Activated naive CD8-positive, alpha-beta T cell treated with anti-CD3 and anti-CD28 coated beads, Interleukin-2, amount 50 U/mL, for 24 hours (primary cell): ENCODE measurements at regions not wholly inside any gene's neighbourhood (a gene's known extent, or its start where the extent isn't known, plus 50 kb on each side); places are given as distances from the start of the nearest gene placed in this dataset.
"Not testable (repeated sequence)": the region's sequence is repeated elsewhere in the genome, so short reads cannot be mapped to it uniquely, and the experiment has no call there.

ENCODE experiments used
- ATAC-seq: fragments of 150-1000 bp; cut with Tn5 transposase; one replicate; pipeline ENCODE4 v1.10.0; 2021
- DNase-seq: peaks from one replicate; pipeline ENCODE4 v3.0.0; 2021
- H3K27ac Mint-ChIP-seq: one replicate; pipeline ENCODE4 v1.8.0; 2021; ENCODE audit warnings: mild to moderate bottlenecking, mixed read lengths
- H3K27me3 Mint-ChIP-seq: one replicate; pipeline ENCODE4 v1.8.0; 2021; ENCODE audit warnings: mixed read lengths
- H3K36me3 Mint-ChIP-seq: one replicate; pipeline ENCODE4 v1.8.0; 2021; ENCODE audit warnings: low read depth, mixed read lengths
- H3K4me1 Mint-ChIP-seq: one replicate; pipeline ENCODE4 v1.8.0; 2021; ENCODE audit warnings: mixed read lengths
- H3K4me3 Mint-ChIP-seq: one replicate; pipeline ENCODE4 v1.8.0; 2021; ENCODE audit warnings: mild to moderate bottlenecking, moderate library complexity, mixed read lengths
- H3K9me3 Mint-ChIP-seq: one replicate; pipeline ENCODE4 v1.8.0; 2021; ENCODE audit warnings: mixed read lengths

- H3K27me3 Mint-ChIP-seq, result no peaks in the 10 kb centered on the region
- H3K36me3 Mint-ChIP-seq, result no peaks in the 10 kb centered on the region
- peaks cover 4% of the 10 kb centered on the region for H3K9me3 Mint-ChIP-seq
- ATAC-seq (no peak), DNase-seq (no peak)
- H3K4me1 Mint-ChIP-seq, result peaks cover 10% of the 10 kb centered on the region
- H3K27ac Mint-ChIP-seq, result no peak overlapping the region
- no peak overlapping the region for H3K4me3 Mint-ChIP-seq
Observed at GRCh38 chr10:43851030-43851429, 202.3 kb upstream of the ZNF32 start.

DNA sequence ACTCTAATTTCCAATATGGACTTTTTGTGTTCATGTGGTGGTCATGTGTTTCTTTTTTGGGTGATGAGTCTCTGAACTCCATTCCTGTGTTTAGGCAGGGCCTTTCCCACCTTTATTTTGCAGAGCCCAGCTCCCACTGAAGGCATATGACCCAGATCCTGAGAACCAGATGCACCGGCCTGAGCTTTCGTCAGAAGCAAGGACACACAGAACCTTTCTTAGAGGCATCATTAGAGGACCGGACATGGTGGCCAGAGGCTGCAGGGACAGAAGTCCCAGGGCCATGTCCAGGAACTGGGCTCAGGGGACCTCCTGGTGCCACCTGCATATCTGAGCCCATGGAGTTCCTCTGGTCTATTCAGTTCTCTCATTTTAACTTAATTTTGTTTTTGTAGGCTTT, 200.9 kb upstream of the ZNF32 start:
- H3K27ac Mint-ChIP-seq, result no peak overlapping the region

GRCh38 chr10:43846968-43847367, 198.3 kb upstream of the ZNF32 start:
- peaks cover 4% of the 10 kb centered on the region for H3K9me3 Mint-ChIP-seq
- DNase-seq (no peak), ATAC-seq (no peak)
- no peak overlapping the region for H3K4me3 Mint-ChIP-seq
- no peaks in the 10 kb centered on the region for H3K27me3 Mint-ChIP-seq
- no peaks in the 10 kb centered on the region for H3K36me3 Mint-ChIP-seq
- H3K27ac Mint-ChIP-seq, result no peak overlapping the region
- H3K4me1 Mint-ChIP-seq, result peaks cover 19% of the 10 kb centered on the region

More for the DNA sequence above, 200.9 kb upstream of the ZNF32 start:
- Mint-ChIP-seq H3K36me3 (no peaks in the 10 kb centered on the region), H3K9me3 (peaks cover 4% of the 10 kb centered on the region), H3K27me3 (no peaks in the 10 kb centered on the region), H3K4me1 (peaks cover 17% of the 10 kb centered on the region), H3K4me3 (no peak overlapping the region)
- ATAC-seq (no peak), DNase-seq (no peak)

DNA sequence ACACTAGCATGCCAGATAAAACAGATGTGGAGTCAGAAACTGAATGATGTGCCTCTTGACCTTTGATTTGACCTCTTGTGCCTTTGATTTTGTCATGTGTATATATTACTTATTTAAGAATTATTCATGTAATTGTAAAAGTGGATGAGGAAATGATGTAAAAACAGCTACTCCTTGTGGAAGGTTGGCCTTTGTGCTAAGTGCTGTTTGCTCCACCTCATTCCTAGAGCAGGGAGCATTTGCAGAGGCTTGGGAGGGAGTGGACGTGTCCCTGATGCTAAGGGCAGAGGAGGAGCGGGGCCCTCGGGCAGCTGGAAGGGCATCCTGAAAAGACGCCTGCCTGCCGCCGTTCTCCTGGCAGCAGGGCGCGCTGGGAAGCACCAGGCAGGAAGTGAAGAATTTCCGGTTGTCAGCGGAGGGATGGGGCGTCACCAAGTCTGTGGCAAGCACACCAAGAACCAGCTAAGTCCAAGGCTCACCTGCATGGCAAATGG, 197.6 kb upstream of the ZNF32 start:
- no peak for ATAC-seq
- Mint-ChIP-seq H3K27ac (peak overlapping the region; percentile 89), H3K4me3 (peak overlapping the region; percentile 56), H3K9me3 (peaks cover 4% of the 10 kb centered on the region), H3K4me1 (peaks cover 19% of the 10 kb centered on the region), H3K27me3 (no peaks in the 10 kb centered on the region), H3K36me3 (no peaks in the 10 kb centered on the region)
- DNase-seq, result peak; percentile 41

GRCh38 chr10:43845121-43845520, 196.4 kb upstream of the ZNF32 start:
- no peak for ATAC-seq
- peaks cover 4% of the 10 kb centered on the region for H3K9me3 Mint-ChIP-seq
- H3K4me1 Mint-ChIP-seq, result peaks cover 19% of the 10 kb centered on the region
- DNase-seq, result no peak
- H3K27ac Mint-ChIP-seq, result no peak overlapping the region
- H3K4me3 Mint-ChIP-seq, result no peak overlapping the region
- H3K27me3 Mint-ChIP-seq, result no peaks in the 10 kb centered on the region
- no peaks in the 10 kb centered on the region for H3K36me3 Mint-ChIP-seq

GRCh38 chr10:43844221-43844620, 195.5 kb upstream of the ZNF32 start:
- H3K27ac Mint-ChIP-seq, result no peak overlapping the region
- H3K4me3 Mint-ChIP-seq, result no peak overlapping the region
- H3K36me3 Mint-ChIP-seq, result no peaks in the 10 kb centered on the region
- ATAC-seq (no peak), DNase-seq (no peak)
- H3K4me1 Mint-ChIP-seq, result peaks cover 19% of the 10 kb centered on the region
- no peaks in the 10 kb centered on the region for H3K27me3 Mint-ChIP-seq
- peaks cover 4% of the 10 kb centered on the region for H3K9me3 Mint-ChIP-seq

- DNase-seq (no peak), ATAC-seq (peak; percentile 35)
- H3K4me3 Mint-ChIP-seq, result no peak overlapping the region
- H3K27me3 Mint-ChIP-seq, result no peaks in the 10 kb centered on the region
- H3K4me1 Mint-ChIP-seq, result peaks cover 19% of the 10 kb centered on the region
- peaks cover 4% of the 10 kb centered on the region for H3K9me3 Mint-ChIP-seq
- H3K36me3 Mint-ChIP-seq, result no peaks in the 10 kb centered on the region
- no peak overlapping the region for H3K27ac Mint-ChIP-seq
Observed at GRCh38 chr10:43843321-43844101, 194.8 kb upstream of the ZNF32 start.

- Mint-ChIP-seq H3K36me3 (no peaks in the 10 kb centered on the region), H3K9me3 (no peaks in the 10 kb centered on the region)
Observed at GRCh38 chr10:43842496-43842895, 193.8 kb upstream of the ZNF32 start.

DNA sequence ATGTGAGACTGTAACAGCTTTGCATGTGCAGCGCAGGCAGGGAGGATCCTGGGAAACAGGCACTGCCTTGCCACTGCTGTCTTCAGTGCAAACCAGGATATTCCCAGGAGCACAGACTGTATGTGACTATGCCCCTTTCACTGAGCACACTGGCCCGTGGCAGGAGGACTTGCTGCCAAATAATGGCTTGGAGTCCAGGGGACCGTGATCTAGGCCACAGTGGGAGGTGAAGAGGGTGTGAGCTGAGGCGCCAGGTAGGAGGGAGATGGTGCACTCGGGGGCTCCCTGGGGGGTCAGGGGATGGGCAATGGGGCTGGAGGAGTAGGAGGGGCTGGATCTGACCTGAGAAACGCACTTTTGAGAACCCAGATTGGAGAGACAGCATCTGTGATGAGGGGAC, 193.4 kb upstream of the ZNF32 start:
- H3K36me3 Mint-ChIP-seq, result no peaks in the 10 kb centered on the region
- no peak overlapping the region for H3K4me3 Mint-ChIP-seq
- no peak overlapping the region for H3K27ac Mint-ChIP-seq
- H3K4me1 Mint-ChIP-seq, result peaks cover 19% of the 10 kb centered on the region
- no peak for ATAC-seq
- no peaks in the 10 kb centered on the region for H3K27me3 Mint-ChIP-seq
- no peak for DNase-seq
- no peaks in the 10 kb centered on the region for H3K9me3 Mint-ChIP-seq

More at GRCh38 chr10:43842496-43842895, 193.8 kb upstream of the ZNF32 start:
- no peak for ATAC-seq
- Mint-ChIP-seq H3K27ac (no peak overlapping the region), H3K4me1 (peaks cover 19% of the 10 kb centered on the region), H3K27me3 (no peaks in the 10 kb centered on the region), H3K4me3 (no peak overlapping the region)
- DNase-seq, result no peak

- no peak overlapping the region for H3K4me3 Mint-ChIP-seq
- no peaks in the 10 kb centered on the region for H3K36me3 Mint-ChIP-seq
- H3K27ac Mint-ChIP-seq, result no peak overlapping the region
Observed at GRCh38 chr10:43839973-43840372, 191.3 kb upstream of the ZNF32 start.

GRCh38 chr10:43834751-43835150, 186.1 kb upstream of the ZNF32 start:
- H3K4me3 Mint-ChIP-seq, H3K27ac Mint-ChIP-seq, H3K36me3 Mint-ChIP-seq, H3K4me1 Mint-ChIP-seq, H3K27me3 Mint-ChIP-seq, ATAC-seq, DNase-seq: not testable (repeated sequence)
- H3K9me3 Mint-ChIP-seq, result peaks cover 22% of the 10 kb centered on the region

More at GRCh38 chr10:43839973-43840372, 191.3 kb upstream of the ZNF32 start:
- peaks cover 4% of the 10 kb centered on the region for H3K9me3 Mint-ChIP-seq
- H3K27me3 Mint-ChIP-seq, result no peaks in the 10 kb centered on the region
- DNase-seq, result no peak
- H3K4me1 Mint-ChIP-seq, result peaks cover 6% of the 10 kb centered on the region
- ATAC-seq, result no peak

DNA sequence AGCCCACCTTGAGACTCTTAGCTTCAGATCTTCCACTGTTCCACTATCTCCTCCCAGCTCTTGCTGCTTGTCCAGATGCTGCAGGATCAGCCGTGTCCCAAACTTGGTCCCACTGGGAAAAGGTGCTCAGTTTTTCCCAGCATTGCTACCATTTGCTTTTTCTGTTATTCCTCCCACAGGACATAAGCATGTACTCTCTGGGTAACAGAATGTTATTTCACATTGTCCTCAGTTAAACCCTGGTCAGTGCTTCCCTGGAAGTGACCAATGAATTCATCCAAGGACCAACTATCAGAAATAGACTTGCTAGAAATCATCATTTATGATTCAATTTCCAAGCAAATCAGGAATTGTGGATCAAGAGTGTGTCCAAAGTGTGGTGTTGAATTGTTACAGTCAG, 179.2 kb upstream of the ZNF32 start:
- H3K36me3 Mint-ChIP-seq, result peaks cover 2% of the 10 kb centered on the region
- ATAC-seq (no peak), DNase-seq (no peak)
- no peaks in the 10 kb centered on the region for H3K27me3 Mint-ChIP-seq
- H3K27ac Mint-ChIP-seq, result no peak overlapping the region
- no peak overlapping the region for H3K4me3 Mint-ChIP-seq
- peaks cover 12% of the 10 kb centered on the region for H3K9me3 Mint-ChIP-seq
- peaks cover 8% of the 10 kb centered on the region for H3K4me1 Mint-ChIP-seq

DNA sequence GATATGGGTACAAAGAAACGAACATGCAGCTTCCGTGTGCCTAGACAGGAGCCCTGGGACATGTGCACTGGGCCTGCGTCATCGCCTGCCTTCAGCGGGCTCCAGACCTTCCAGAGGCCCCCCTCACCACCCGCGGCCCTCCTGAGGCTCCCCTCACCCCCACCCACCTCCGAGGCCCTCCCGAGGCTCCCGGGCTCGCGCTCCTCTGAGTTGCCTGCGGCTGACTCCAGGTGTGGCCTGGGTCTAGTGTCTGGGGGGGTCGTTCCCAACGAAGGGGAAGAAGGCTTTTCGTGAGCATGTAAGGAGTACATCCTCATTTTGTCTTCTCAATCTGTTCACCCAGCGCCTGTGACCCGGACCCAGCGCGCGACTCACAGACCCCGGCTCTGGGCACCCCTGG, 177.3 kb upstream of the ZNF32 start:
- Mint-ChIP-seq H3K27ac (no peak overlapping the region), H3K9me3 (peaks cover 8% of the 10 kb centered on the region), H3K36me3 (no peaks in the 10 kb centered on the region), H3K4me1 (peaks cover 18% of the 10 kb centered on the region), H3K4me3 (no peak overlapping the region), H3K27me3 (no peaks in the 10 kb centered on the region)
- no peak for DNase-seq
- no peak for ATAC-seq

DNA sequence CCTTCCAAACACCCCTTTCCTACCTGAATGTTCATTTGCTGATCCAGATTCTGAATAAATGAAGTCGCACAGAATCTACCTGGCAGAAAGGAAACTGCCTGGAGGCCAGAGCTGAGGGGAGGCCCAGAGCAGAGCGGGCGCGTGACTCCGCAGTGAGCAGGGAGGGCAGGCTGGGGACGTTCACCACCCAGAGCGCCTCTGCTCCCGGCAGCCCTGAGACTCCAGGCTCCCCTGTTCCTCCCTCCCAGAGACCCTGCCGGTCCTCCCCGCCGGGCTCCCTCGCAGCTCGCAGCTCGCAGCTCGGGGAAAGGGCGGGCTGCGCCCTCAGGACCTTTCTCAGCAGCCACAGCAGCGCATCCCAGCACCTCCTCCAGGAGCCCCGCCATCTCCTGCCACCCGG, 176.7 kb upstream of the ZNF32 start:
- H3K4me3 Mint-ChIP-seq, result no peak overlapping the region
- H3K27me3 Mint-ChIP-seq, result no peaks in the 10 kb centered on the region
- H3K9me3 Mint-ChIP-seq, result peaks cover 6% of the 10 kb centered on the region

GRCh38 chr10:43824934-43825333, 176.3 kb upstream of the ZNF32 start:
- no peak for DNase-seq
- no peak overlapping the region for H3K27ac Mint-ChIP-seq
- H3K4me1 Mint-ChIP-seq, result peaks cover 18% of the 10 kb centered on the region
- ATAC-seq, result no peak
- no peaks in the 10 kb centered on the region for H3K27me3 Mint-ChIP-seq
- no peaks in the 10 kb centered on the region for H3K36me3 Mint-ChIP-seq
- H3K9me3 Mint-ChIP-seq, result peaks cover 5% of the 10 kb centered on the region
- no peak overlapping the region for H3K4me3 Mint-ChIP-seq

More for the DNA sequence above, 176.7 kb upstream of the ZNF32 start:
- peaks cover 18% of the 10 kb centered on the region for H3K4me1 Mint-ChIP-seq
- no peaks in the 10 kb centered on the region for H3K36me3 Mint-ChIP-seq
- ATAC-seq, result no peak
- DNase-seq, result no peak
- H3K27ac Mint-ChIP-seq, result no peak overlapping the region
